HG03378 (cell line): ENCODE measurements at regions not wholly inside any gene's neighbourhood (a gene's known extent, or its start where the extent isn't known, plus 50 kb on each side); places are given as distances from the start of the nearest gene placed in this dataset.

Source experiments
- ATAC-seq: cut with Tn5 transposase; IDR thresholded peaks from one replicate; pipeline ENCODE4 v1.9.1; 2021; ENCODE audit warnings: mild to moderate bottlenecking, moderate library complexity; ENCODE audit not compliant: unreplicated experiment

GRCh38 chr4:185921583-185922555 is 109.9 kb upstream of the SORBS2 start:
- no peak for ATAC-seq

- ATAC-seq: no peak
Observed at GRCh38 chr4:185924458-185925044, 112.6 kb upstream of the SORBS2 start.

GRCh38 chr4:185925910-185926360 is 113.9 kb upstream of the SORBS2 start:
- ATAC-seq: no peak

GRCh38 chr4:185931375-185931774 is 119.4 kb upstream of the SORBS2 start:
- no peak for ATAC-seq

- no peak for ATAC-seq
Observed at GRCh38 chr4:185931986-185932385, 120.0 kb upstream of the SORBS2 start.

GRCh38 chr4:185932491-185932890 is 120.5 kb upstream of the SORBS2 start:
- no peak for ATAC-seq

- ATAC-seq: no peak
Observed at GRCh38 chr4:185933078-185933581, 121.1 kb upstream of the SORBS2 start.

- ATAC-seq: no peak
Observed at GRCh38 chr4:185936650-185937376, 124.8 kb upstream of the SORBS2 start.

GRCh38 chr4:185938654-185939053 is 126.7 kb upstream of the SORBS2 start:
- ATAC-seq: no peak

GRCh38 chr4:185941461-185941860 is 127.5 kb upstream of the TLR3 start:
- no peak for ATAC-seq

GRCh38 chr4:185945252-185945651 is 123.7 kb upstream of the TLR3 start:
- no peak for ATAC-seq

- no peak for ATAC-seq
Observed at GRCh38 chr4:185945906-185946305, 123.0 kb upstream of the TLR3 start.

GRCh38 chr4:185950891-185951290 is 118.1 kb upstream of the TLR3 start:
- ATAC-seq: no peak

- no peak for ATAC-seq
Observed at GRCh38 chr4:185955151-185955770, 113.7 kb upstream of the TLR3 start.

- no peak for ATAC-seq
Observed at GRCh38 chr4:185955826-185956543, 113.0 kb upstream of the TLR3 start.

- no peak for ATAC-seq
Observed at GRCh38 chr4:185956544-185956940, 112.4 kb upstream of the TLR3 start.

GRCh38 chr4:185958094-185958747 is 110.7 kb upstream of the TLR3 start:
- no peak for ATAC-seq

- ATAC-seq: peak; percentile 77
Observed at GRCh38 chr4:185965426-185966384, 103.3 kb upstream of the TLR3 start.

GRCh38 chr4:185966549-185966948 is 102.4 kb upstream of the TLR3 start:
- no peak for ATAC-seq
